Chondrocyte (in vitro differentiated cells): ENCODE measurements at regions not wholly inside any gene's neighbourhood (a gene's known extent, or its start where the extent isn't known, plus 50 kb on each side); places are given as distances from the start of the nearest gene placed in this dataset.
A peak's percentile ranks its signal among the peaks of the same experiment; 100 is the strongest.

ENCODE experiments used
- DNase-seq: peaks from one replicate; pipeline ENCODE4 v3.0.0; 2021; ENCODE audit warnings: mixed read lengths, low spot score
- H3K27ac Mint-ChIP-seq: one replicate; pipeline ENCODE4 v1.8.0; 2021; ENCODE audit warnings: mild to moderate bottlenecking, moderate library complexity, mixed read lengths; ENCODE audit not compliant: unreplicated experiment
- H3K27me3 Mint-ChIP-seq: 2 replicates; pipeline ENCODE4 v1.8.0; 2021; ENCODE audit warnings: low read depth, mixed read lengths
- H3K36me3 Mint-ChIP-seq: 2 replicates; pipeline ENCODE4 v1.8.0; 2021; ENCODE audit warnings: low read depth, mixed read lengths
- H3K4me1 Mint-ChIP-seq: 2 replicates; pipeline ENCODE4 v1.8.0; 2021; ENCODE audit warnings: low read depth, mild to moderate bottlenecking, mixed read lengths
- H3K4me3 Mint-ChIP-seq: one replicate; pipeline ENCODE4 v1.8.0; 2021; ENCODE audit warnings: mild to moderate bottlenecking, moderate library complexity, mixed read lengths; ENCODE audit not compliant: unreplicated experiment
- H3K9me3 Mint-ChIP-seq: 2 replicates; pipeline ENCODE4 v1.8.0; 2021; ENCODE audit warnings: low read depth, mixed read lengths
- TF ChIP-seq, protein P1 (sequence below): fragments of 200-600 bp; sonication (generic); IDR thresholded peaks from 2 replicates; pipeline ENCODE4 v1.5.0; 2021; ENCODE audit warnings: antibody characterized with exemption, mild to moderate bottlenecking, moderate library complexity

DNA sequence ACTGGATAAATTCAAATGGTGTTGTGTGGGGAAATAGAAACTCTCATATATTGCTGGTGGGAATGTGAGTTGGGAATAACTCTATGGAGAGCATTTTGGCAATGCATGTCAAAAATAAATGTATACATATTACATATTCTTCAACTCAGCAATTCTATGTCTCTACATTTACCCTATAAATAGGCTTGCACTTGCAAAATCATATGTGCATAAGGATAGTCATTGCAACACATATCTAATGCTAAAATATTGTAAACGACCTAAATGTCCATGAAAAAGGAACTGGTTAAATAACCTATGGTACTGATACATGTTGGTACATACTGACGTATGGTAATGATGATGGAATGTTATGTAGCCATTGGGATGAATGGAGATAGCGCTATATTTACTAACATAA lies 94.5 kb upstream of the CHD1 start:
- DNase-seq: no peak
- Mint-ChIP-seq H3K27ac (no peak overlapping the region), H3K4me3 (no peak overlapping the region), H3K27me3 (no peaks in the 10 kb centered on the region), H3K36me3 (no peaks in the 10 kb centered on the region), H3K9me3 (no peaks in the 10 kb centered on the region), H3K4me1 (peaks cover 24% of the 10 kb centered on the region)
- TF ChIP-seq, protein P1, sequence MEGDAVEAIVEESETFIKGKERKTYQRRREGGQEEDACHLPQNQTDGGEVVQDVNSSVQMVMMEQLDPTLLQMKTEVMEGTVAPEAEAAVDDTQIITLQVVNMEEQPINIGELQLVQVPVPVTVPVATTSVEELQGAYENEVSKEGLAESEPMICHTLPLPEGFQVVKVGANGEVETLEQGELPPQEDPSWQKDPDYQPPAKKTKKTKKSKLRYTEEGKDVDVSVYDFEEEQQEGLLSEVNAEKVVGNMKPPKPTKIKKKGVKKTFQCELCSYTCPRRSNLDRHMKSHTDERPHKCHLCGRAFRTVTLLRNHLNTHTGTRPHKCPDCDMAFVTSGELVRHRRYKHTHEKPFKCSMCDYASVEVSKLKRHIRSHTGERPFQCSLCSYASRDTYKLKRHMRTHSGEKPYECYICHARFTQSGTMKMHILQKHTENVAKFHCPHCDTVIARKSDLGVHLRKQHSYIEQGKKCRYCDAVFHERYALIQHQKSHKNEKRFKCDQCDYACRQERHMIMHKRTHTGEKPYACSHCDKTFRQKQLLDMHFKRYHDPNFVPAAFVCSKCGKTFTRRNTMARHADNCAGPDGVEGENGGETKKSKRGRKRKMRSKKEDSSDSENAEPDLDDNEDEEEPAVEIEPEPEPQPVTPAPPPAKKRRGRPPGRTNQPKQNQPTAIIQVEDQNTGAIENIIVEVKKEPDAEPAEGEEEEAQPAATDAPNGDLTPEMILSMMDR: no peak

- H3K27ac Mint-ChIP-seq: no peak overlapping the region
Measured at GRCh38 chr5:99022250-99022649, 93.4 kb upstream of the CHD1 start.

GRCh38 chr5:99020698-99021048 lies 91.9 kb upstream of the CHD1 start:
- Mint-ChIP-seq H3K4me1 (peaks cover 18% of the 10 kb centered on the region), H3K9me3 (no peaks in the 10 kb centered on the region), H3K27me3 (no peaks in the 10 kb centered on the region), H3K27ac (peak overlapping the region; percentile 30), H3K36me3 (no peaks in the 10 kb centered on the region), H3K4me3 (no peak overlapping the region)
- no peak for DNase-seq
- TF ChIP-seq, protein P1: no peak

More at GRCh38 chr5:99022250-99022649, 93.4 kb upstream of the CHD1 start:
- DNase-seq: no peak
- Mint-ChIP-seq H3K9me3 (no peaks in the 10 kb centered on the region), H3K27me3 (no peaks in the 10 kb centered on the region), H3K4me3 (no peak overlapping the region), H3K36me3 (no peaks in the 10 kb centered on the region), H3K4me1 (peaks cover 22% of the 10 kb centered on the region)
- TF ChIP-seq, protein P1: no peak

DNA sequence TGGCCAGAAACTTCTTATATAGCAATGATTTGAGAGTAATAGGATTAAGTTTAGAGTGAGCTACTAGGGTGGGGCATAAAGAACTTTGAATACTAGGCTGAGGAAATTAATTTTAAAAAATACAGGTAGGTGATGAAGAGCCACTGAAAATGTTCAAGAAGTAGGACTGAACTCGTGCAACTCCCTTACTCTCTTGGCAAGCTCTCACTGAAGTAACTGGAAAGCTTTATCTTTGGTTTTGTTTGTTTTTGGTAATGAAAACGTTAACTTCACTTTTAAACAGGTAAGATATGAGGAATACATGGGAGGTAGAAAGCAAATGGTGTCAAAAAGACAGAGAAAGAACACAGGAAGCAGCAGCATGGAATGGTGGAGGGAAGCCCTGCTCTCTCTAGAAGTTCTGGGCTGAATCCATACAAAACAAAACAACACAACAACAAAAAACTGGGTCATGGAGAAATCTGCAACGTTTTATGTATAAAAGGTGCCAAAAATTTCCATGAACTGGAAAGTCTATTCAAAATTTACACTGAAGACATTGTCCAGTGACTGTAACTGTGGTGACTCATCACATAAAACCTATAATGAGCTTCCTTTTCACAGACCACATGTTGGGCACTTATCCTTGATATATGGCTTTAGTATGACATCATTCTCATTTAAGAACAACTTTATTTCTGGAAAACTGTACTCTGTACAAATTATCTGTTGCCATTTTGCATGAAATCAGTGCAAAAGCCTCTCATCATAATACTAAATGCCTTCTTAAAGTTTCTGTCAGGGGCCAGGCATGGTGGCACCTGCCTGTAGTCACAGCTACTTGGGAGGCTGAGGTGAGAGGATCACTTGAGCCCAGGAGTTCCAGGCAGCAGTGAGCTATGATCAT lies 91.2 kb upstream of the CHD1 start:
- Mint-ChIP-seq H3K4me3 (no peak overlapping the region), H3K4me1 (peaks cover 14% of the 10 kb centered on the region), H3K36me3 (no peaks in the 10 kb centered on the region), H3K27me3 (no peaks in the 10 kb centered on the region), H3K9me3 (no peaks in the 10 kb centered on the region), H3K27ac (peak overlapping the region; percentile 89)
- DNase-seq: no peak
- TF ChIP-seq, protein P1: no peak

DNA sequence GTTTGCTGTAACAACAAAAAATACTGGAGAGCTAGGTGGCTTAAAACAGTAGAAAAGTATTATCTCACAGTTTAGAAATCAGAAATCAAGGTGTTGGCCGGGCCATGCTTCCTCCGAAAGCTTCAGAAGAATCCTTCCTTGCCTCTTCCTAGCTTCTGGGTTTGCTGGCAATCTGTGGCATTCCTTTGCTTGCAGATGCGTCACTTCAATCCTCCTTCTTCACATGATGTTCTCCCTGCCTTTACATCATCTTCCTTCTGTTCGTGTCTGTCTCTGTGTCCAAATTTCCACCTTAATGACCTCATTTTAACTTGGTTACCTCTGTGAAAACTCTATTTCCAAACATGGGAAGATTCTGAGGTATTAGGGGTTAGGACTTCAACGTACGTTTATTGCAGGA lies 90.4 kb upstream of the CHD1 start:
- TF ChIP-seq, protein P1: no peak
- Mint-ChIP-seq H3K27me3 (no peaks in the 10 kb centered on the region), H3K4me1 (peaks cover 14% of the 10 kb centered on the region), H3K9me3 (no peaks in the 10 kb centered on the region), H3K36me3 (no peaks in the 10 kb centered on the region), H3K27ac (no peak overlapping the region), H3K4me3 (no peak overlapping the region)
- DNase-seq: no peak
